GM21526 (cell line): ENCODE measurements at regions not wholly inside any gene's neighbourhood (a gene's known extent, or its start where the extent isn't known, plus 50 kb on each side); places are given as distances from the start of the nearest gene placed in this dataset.

Experiments used
- ATAC-seq: cut with Tn5 transposase; IDR thresholded peaks from one replicate; pipeline ENCODE4 v1.9.1; 2021; ENCODE audit warnings: moderate library complexity; ENCODE audit not compliant: unreplicated experiment, low FRiP score

DNA sequence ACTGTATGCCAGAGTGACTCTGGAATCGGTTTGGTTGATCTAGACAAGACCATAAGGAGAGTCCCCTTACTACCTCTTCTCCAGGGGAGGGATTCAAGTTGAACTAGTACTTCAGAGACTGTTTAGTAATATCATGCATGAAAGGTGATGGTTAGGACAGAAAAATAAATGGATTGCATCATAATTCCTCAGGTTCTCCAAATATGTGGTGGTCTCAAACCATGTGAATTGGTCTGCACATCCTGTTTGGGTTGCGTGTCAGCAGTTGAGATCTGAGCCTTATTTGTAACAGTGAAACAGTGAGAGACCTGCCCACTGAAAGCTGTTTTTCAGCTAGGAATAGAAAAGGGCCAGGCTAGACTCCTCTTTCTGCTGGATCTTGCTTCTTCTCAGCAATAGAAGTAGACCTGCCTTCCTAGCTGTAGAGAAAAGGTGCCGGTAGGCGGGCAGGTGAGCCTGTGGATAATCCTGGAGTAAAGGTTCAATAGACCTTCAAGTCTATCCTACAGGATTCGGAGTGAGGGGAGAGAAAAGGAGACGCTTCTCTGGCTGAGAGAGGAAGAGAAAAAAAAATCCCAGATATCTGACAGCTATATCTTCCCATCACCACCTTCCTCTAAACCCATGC, 258.5 kb upstream of the E2F7 start:
- ATAC-seq: no peak

DNA sequence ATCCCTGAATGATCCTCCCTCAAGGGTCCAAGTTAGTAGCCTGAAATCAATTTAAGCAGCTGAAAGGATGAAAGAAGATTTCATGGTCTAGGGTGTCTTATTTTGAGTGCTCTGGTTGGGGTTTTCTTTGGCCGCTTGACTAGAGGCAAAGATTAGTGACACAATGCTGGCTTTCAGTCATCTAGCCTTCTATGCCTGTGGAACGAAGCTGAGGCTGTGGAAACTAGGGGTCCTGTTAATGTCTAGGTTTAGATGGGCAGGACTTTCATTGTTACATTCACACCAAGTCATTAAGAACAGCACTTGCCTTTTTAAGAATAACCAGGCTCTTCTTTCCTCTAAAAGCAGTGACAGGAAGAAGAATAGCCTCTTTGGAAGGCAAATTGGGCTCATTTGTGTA, 253.8 kb upstream of the E2F7 start:
- ATAC-seq: no peak

DNA sequence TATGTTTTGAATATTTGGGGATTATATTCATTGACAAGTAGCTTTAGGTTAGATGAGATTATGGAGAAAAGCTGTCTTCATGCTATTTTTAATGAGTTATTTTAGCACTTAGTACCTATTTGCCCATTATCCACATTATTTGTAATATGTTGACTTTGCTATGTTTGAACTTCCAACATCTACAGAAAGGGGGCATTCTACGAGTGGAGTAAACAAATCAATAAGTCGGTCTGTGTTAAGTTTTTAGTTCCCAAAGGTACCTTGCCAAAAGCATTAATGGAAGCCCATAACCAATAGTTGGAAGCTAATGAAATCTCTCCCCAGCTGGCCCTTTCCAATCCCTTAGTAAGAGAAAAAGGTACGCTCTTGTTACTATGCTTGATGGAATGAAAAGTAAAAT, 250.0 kb upstream of the E2F7 start:
- no peak for ATAC-seq

DNA sequence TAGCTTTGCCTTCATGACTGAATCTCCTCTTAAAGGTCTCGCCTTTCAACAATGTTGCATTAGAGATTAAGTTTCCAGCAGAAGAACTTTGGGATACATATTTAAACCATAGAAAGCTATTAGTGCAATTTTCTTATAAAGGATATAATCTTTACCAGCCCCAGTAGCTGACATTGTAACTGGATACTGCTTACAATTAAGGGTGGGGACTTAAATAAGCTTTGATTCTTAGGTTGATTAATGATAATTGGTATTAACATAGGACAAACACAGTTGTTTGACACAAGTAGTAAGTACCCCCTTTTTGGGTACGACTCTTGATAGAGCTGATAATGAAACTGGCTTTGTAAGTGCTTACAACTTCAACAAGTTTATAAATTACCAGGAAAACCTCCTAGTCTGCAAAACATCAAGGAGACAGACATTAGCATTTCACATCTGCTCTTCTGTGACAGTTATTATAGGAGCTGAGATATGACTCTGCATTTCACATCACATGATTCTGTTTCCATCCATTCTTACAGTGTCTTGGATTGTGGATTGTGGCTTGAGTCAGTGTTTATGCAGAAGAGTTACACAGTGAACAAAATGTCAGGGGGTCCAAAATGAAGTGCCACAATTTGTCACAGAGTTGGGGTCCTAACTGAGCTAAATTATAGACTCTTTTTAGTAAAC, 249.1 kb upstream of the E2F7 start:
- no peak for ATAC-seq

DNA sequence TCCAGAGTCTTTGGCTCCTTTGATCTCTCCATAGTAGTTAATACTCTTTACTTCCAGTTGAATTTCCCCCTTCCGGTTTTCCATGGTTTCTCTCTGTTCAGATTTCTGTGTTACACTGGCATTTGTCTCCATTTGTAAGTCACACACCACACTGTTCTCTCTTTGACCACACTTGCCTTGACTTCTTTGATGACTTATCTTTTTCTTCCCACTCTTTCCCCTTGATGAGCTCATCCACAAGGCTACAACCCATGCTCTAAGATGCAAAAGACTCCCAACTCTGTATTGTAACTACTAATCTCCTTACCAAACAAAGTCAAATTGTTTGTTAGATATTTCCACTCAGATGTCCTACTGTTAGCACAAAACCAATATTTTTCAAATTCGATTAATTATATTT, 242.7 kb upstream of the E2F7 start:
- no peak for ATAC-seq

DNA sequence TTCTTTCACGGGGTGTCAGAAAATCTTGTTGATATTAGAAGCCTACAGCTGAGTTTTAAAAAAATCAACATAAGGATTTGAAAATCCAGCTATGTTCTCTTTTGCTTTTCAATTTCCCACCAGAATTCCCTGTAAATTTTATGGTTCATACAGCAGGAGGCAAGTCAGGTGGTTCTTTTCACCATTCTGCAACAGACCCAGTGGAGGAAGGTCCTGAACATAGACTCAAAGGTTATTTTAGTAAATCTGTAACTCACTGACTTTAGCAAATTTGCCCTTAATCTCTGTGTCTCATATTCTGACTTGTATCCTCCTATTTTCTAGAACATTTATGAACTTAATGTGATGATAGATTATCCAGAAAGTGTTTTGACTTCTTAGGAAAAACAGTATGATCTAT, 235.4 kb upstream of the E2F7 start:
- ATAC-seq: no peak

DNA sequence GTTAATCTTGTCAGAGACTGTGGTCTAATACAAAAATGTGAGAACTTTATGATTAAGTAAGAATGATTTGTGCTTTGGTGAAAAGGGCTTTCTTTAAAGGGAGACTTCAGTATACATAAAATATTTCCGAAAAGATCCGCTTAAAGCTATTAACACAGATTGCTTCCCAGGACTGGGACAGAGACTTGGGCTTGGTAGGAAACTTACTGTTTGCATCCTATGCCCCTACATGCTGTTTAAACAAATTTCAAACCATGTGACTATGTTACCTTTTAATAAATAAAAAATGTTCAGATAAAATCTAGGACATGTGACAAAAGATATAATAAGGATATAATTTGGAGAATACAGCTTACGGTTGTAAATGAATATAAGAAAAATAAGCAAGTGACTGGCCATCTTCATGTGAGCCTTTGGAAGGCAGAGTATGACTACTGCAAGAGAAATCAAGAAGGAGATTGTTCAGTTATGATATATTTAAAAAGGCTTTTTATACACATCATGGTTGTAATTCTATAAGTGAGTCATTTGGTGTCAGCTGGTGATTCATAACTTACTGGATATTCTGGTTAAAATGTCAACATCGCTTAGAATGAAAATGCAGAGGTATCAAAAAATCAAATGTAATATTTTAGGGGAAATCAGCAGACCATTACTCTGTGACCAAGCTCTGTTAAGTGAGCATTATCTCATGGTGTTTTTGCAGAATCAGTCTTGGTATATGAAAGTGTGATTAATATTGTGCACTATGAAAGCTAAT, 234.7 kb upstream of the E2F7 start:
- ATAC-seq: no peak

DNA sequence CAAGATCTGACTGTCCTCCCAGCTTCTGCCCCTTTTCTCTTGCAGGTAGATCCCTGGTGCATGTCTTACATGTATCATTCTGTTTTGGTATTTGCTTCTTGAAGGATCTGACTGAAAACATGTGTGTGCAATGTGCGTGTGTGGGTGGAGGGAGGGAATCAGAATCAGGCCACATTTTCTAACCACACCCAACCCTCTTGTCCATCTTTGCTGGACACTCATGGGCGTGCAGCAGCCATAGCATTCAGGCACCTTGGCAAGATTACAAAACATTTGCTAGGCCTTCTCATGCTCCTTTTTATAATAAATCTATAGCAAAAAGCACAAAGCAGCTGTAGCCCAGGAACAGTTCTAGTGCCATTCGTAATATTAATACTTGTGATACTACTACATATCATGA, 233.6 kb upstream of the E2F7 start:
- no peak for ATAC-seq

DNA sequence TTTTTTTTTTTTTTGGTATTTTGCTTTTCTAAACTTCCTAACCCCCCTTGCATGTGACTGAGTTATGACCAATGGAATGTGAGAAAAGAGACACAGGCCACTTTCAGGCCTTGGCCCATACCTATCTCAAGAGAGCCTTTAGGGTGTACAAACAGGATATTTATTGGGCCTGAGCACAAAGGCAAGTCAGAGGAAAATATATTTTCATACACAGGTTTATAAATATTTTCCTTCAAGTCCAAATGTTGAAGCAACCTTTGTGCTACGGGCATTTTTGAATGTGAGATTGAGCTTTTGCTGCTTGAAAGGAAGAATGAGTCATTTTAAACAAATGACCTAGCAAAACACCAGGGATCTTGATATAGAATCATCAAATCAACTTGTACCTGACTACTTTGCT, 228.6 kb upstream of the E2F7 start:
- no peak for ATAC-seq

DNA sequence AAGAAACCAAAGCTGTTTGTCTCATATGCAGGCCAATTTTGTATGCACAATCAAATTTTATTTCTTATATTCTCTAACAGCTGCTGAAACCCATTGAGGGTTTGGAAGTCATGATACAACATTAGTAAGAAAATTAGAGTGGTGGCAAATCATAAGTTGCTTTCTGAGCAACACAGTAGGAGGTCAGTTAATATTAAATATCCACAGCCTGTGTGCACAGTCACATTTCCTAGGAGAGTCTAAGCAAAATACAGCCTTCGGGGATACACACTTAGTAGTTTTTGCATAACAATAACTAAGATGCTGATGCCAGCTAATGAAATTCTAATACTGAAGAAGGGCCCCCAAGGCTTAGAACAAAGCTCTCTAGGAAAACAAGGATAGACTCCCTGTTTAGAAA, 209.6 kb upstream of the E2F7 start:
- ATAC-seq: no peak

DNA sequence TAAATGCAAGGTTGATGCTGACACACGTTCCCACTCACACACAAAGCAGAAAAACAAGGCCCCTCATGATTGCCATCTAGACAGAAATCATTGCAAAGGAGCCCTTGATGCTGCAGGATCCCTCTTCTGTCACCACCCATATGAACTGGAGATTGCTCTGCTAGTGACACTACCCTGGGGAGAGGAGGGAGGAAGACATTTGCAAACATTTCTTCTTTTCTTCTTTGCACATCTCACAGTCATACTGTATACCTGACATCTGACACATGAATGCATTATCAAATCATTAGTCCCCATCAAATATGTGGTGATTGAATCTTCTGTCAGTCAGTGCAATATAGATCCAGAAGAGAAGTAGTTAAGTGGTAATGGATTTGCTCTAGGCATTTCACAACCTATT, 208.5 kb upstream of the E2F7 start:
- no peak for ATAC-seq

DNA sequence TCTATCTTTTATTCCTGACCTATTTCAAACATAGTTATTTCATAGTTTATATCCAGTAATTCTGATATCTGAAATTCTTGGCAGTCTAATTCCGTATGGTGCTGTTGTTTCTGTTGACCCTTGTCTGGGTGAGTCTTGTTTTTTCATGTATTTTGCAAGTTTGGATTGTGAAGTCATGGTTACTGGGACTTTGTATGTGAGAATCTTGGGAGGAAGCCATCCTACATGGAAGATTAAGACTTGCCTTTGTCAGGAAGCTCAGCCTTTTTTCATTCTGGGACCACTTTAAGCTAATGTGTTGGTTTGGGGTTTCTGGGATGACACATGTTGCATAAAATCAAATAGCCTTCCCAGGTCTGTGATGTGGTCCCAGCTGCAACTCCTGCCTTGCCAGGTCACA, 191.6 kb upstream of the E2F7 start:
- ATAC-seq: no peak

DNA sequence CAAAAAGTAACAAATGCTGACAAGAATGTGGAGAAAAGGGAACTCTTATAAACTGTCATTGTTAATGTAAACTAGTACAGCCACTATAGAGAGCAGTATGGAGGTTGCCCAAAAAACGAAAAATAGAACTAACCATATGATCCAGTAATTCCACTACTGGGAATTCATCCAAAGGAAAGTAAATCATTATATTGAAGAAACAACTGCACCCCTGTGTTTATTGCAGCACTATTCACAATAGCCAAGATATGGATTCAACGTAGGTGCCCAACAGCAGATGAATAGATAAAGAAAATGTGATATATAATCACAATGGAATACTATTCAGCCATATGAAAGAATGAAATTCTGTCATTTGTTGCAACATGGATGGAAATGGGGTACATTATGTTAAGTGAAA, 188.0 kb upstream of the E2F7 start:
- no peak for ATAC-seq

DNA sequence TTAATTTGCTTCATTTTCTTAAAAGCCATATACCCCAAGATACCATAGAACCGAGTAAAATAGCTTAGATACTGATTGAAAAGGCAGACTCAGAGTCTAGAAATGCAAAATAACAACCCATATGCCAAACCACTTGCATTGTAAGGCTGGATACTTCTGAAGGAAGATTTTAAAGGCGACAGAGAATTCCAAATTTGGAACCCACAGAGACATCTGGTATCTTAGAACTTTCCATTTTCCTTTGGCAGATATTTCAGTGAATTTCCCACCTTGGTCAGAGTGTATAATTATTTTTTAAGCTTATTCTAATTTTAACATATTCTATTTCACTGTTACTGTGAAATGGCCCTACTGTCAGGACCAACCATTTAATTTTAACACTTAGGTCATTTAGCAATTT, 186.4 kb upstream of the E2F7 start:
- ATAC-seq: no peak

DNA sequence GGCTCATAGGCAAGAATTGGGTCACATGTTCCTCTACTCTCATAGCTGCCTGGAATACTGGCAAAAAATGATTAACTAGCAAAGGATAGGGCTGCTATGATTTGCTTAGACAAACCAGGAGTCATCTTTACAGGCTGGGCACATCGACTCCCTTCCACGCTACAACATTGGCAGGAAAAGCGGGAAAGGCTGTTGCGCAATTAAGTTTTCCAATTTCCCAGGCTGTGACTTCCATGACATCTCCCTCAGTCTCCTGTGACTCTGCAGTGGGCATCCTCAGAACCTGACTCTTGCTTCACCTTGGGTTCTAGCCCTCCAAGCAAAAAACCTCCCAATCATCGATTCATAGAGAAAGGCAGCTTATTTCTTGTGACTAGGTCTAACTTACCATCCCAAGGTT, 184.5 kb upstream of the E2F7 start:
- no peak for ATAC-seq

DNA sequence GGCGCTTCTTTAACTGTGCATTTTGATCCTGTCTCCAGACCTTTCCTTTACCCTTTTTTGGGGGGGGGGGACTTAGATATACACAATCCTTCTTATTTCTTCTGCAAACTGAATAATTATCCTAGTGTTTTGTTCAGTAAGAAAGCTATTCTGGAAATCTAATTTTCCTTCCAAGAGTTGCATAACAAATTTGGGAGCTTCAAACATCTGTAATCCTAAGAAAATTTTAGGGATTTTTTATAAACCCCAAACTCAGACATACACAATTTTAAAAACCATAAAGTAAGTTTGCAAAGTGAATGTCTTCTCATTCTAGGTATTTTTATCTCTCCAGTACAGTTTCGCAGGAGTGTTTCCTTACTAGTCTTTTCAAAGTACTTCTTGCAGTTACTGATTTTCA, 182.7 kb upstream of the E2F7 start:
- ATAC-seq: no peak

DNA sequence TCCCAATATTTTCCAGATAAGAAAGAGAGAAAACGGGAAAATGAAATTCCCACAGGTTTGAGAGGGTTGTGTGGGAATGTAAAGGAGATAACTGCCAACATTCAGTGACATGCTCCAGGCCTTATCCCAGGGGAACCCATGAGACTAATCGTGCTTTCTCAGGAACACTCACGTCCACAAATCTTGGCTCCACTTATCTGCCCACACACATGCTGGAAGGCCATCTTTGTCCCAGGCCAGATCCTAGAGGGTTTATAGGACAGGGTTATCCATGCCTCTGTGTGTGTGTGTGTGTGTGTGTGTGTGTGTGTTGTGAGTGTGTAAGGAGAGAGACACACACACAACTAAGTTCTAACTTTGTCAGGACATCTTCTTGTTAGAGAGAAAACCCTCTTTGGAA, 182.2 kb upstream of the E2F7 start:
- ATAC-seq: no peak

DNA sequence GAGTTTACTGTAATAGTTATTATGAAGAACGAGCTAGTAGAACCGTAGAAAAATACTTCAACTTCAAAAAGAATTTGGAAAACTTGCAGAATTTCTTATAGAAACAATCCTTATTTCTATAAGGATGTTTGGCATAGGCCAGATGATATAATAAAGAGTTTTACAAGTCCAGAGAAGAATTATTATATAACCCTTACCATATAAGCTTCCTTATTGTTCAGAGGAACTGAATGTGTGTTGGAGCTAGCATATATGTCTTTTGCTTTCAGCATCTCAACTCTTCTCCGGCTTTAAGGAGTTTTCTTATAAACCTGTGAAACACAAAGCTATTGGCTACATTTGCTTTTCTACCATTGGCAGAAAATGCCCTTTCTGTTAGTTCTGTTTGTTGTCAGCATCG, 178.0 kb upstream of the E2F7 start:
- no peak for ATAC-seq

DNA sequence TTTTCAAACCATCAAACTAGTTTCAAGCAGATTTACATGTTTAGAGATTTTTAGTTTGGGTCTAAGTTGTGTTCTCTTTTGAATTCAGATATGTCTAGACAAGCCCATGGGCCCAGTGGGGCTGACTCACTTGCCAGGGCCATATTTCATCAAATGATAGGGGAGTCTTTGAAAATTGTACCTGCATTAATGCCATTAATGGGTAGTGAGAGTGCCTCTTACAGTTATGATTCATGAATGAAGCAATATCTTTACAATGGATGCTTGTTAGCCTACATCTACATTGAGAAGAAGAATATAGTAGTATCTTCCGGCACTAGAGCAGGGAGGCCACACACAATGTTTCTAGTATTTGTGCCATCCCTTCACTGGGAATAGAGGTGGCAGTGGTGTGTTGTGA, 174.2 kb upstream of the E2F7 start:
- no peak for ATAC-seq

DNA sequence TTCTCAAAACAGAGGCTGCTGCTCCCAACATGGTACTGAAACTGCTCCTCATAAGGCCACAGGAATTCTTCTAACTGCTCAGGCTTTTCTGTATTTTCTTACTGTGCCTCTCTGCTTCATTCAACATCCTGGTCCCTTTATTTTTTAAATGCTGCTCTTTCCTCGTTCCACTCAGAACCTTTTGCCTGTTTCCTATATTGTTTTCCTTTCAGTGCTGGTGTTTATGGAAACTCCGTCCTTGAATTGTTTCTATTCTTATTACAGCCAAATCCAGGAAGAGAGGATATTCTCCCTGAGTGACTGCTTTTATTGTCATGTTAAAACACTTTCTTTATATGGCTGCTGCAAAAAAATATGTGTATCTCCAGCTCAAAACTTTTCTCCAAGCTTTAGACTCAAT, 173.0 kb upstream of the E2F7 start:
- no peak for ATAC-seq

DNA sequence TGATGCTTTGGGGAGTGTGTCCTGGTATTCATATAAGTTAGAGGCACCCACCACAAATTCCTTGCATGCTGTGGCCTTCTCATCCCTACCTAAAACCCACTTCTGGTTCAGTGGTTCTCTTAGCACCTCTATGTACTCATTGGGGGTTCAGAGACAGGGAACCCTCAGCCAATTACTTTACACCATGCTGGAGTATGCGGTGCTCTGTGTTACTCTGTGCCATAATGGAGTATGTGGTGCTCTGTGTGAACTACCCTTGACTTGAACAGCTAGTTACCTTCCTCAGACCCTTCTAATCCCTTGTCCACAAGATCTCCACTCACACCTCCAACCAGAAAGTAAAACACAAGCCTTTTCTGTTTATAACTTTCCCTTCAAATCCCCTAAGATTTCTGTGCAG, 172.5 kb upstream of the E2F7 start:
- no peak for ATAC-seq

DNA sequence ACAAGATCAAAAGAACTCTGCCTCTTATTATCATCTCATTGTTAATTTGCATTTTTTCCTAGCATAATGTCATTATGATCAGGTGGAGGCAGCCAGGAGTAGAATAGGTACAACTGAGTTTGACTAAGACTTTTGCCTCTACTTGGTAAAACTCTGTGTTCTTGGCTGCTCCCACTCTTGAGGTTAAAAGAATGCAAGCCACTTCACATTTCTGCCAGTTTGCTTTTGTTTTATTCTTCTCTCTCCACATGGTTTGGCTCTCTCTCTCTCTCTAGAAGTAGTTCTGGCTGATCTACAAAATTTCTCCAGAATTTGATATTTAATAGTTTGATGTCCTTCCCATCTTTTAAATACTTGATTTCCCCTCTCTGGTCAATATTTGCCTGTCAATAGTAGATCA, 170.7 kb upstream of the E2F7 start:
- no peak for ATAC-seq
